Heart left ventricle (tissue), 13 donors: ENCODE measurements at regions not wholly inside any gene's neighbourhood (a gene's known extent, or its start where the extent isn't known, plus 50 kb on each side); places are given as distances from the start of the nearest gene placed in this dataset.

Source experiments
- POLR2A ChIP-seq, 2 donors: fragments of 450-650 bp; IDR thresholded peaks; one replicate each; pipeline ENCODE4 v1.6.1; 2017; ENCODE audit warnings: antibody characterized with exemption in 2 of 2, mild to moderate bottlenecking in 2 of 2, moderate library complexity in 2 of 2
- TF ChIP-seq, protein P1 (sequence below), 12 donors: fragments of 200-600 bp; sonication (generic) in 4 of 12; IDR thresholded peaks; one replicate each; pipeline versions ENCODE4 v1.5.0 to v1.8.0; 2018 to 2022; ENCODE audit warnings: antibody characterized with exemption in 12 of 12, mild to moderate bottlenecking in 5 of 12
- donor health status: ischemic (EF 13 %, LVEDD 7.1; RV severe dilation, severe dysfunction).
- donor health status: DM: no; HTN: yes; CAD: no.
- donor health status: DM: no; HTN: no; CAD: no.
- donor health status: ischemic (EF 25% LVEDD 6.9; RV normal size, moderate dysfunction).
- donor health status: ischemic (EF 25% LVEDD 5.7; RV mildly dilated, moderate dysfunction).
- donor health status: ischemic (EF 35%, LVEDD 5.7; RV mildly dilated, moderate dysfunction).
- donor health status: nonischemic (EF 11% LVEDD 7.7; RV severe dilation, severe dysfunction).
- donor health status: DM: yes; HTN: yes; CAD: no.
- donor health status: PGD.
- donor health status: ischemic (EF 29% LVEDD 5.4; RV normal size, mild dysfunction).
- donor health status: nonischemic (EF 23%, LVEDD 6.1; RV moderate dilation, normal function).

DNA sequence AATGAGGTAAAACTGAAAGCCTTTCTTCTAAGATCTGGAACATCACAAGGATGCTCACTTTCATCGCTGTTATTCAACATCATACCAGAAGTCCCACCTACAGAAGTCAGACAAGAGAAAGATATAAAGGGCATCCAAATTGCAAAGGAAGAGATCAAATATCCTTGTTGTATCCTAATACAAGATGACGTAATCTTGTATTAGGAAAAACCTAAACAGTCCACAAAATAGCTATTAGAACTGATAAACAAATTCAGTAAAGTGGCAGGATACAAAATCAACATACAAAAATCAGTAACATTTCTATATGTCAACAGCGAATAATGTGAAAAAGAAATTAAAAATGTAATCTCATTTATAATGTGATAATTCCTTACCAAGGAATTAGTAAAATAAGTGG, 195.1 kb upstream of the CBLB start:
- TF ChIP-seq, protein P1, sequence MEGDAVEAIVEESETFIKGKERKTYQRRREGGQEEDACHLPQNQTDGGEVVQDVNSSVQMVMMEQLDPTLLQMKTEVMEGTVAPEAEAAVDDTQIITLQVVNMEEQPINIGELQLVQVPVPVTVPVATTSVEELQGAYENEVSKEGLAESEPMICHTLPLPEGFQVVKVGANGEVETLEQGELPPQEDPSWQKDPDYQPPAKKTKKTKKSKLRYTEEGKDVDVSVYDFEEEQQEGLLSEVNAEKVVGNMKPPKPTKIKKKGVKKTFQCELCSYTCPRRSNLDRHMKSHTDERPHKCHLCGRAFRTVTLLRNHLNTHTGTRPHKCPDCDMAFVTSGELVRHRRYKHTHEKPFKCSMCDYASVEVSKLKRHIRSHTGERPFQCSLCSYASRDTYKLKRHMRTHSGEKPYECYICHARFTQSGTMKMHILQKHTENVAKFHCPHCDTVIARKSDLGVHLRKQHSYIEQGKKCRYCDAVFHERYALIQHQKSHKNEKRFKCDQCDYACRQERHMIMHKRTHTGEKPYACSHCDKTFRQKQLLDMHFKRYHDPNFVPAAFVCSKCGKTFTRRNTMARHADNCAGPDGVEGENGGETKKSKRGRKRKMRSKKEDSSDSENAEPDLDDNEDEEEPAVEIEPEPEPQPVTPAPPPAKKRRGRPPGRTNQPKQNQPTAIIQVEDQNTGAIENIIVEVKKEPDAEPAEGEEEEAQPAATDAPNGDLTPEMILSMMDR (IDR thresholded peaks at IDR 0.05) = no peak
- no peak for TF ChIP-seq POLR2A (IDR thresholded peaks at IDR 0.05)
